Kidney epithelial cell (primary cell): ENCODE measurements at regions not wholly inside any gene's neighbourhood (a gene's known extent, or its start where the extent isn't known, plus 50 kb on each side); places are given as distances from the start of the nearest gene placed in this dataset.

ENCODE experiments used
- DNase-seq: peaks from one replicate; pipeline ENCODE4 v3.0.0-alpha.2; 2010; ENCODE audit warnings: low read depth
- H3K27me3 ChIP-seq: 2 replicates; pipeline ENCODE4 v1.6.0; 2011; ENCODE audit warnings: low read length; ENCODE audit not compliant: control insufficient read depth, insufficient read depth
- H3K36me3 ChIP-seq: 2 replicates; pipeline ENCODE4 v1.5.1; 2011; ENCODE audit warnings: low read length; ENCODE audit not compliant: control insufficient read depth, insufficient read depth
- H3K4me3 ChIP-seq: 2 replicates; pipeline ENCODE4 v1.5.1; 2011; ENCODE audit warnings: low read depth, mild to moderate bottlenecking, control low read depth, low read length
- CTCF ChIP-seq: IDR thresholded peaks from 2 replicates; pipeline ENCODE4 v1.5.1; 2011; ENCODE audit warnings: mild to moderate bottlenecking, moderate library complexity, low read length, control low read depth, inconsistent platforms; ENCODE audit not compliant: insufficient read depth, poor library complexity, severe bottlenecking

GRCh38 chr5:176711883-176712282 lies 64.6 kb downstream of the TSPAN17 start:
- Histone ChIP-seq H3K27me3 (peaks cover 23% of the 10 kb centered on the region), H3K36me3 (no peaks in the 10 kb centered on the region), H3K4me3 (no peak overlapping the region)
- no peak for TF ChIP-seq CTCF
- no peak for DNase-seq

DNA sequence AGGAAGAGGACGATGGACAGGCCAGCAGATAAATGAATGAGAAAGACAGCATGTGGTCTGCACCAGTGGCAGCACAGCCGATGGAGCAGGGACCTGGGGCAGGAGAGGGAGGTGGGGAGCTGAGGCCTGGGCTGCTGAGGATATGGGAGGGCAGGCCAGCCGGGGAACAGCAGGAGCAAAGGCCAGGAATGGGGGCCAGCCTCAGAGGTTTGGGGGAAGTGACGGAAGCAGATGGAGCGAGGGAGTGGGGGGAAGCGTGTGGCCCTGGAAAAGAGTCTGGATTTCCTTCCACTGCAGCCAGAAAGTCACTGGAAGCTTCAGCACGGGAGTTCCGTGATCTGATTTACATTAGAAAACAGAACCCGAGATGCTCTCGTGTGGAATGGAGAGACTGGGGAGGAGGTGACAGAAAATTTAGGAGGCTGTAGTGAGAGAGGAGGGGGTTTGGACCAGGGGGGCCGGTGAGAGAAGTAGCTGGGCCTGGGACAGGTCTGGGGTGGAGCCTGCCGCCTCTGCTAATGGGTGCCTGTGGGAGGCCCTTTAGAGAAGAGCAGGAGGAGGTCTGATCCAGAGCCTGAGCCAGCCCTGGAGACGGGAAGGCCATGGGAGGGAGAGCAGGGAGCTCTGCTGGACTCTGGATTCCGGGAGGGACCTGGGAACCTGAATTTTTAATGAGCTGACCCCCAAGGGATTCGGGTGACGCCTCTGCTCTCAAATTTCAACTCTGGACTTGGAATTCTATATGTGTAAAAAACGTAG lies 65.4 kb downstream of the TSPAN17 start:
- no peak for TF ChIP-seq CTCF
- no peaks in the 10 kb centered on the region for H3K36me3 ChIP-seq
- peaks cover 23% of the 10 kb centered on the region for H3K27me3 ChIP-seq

DNA sequence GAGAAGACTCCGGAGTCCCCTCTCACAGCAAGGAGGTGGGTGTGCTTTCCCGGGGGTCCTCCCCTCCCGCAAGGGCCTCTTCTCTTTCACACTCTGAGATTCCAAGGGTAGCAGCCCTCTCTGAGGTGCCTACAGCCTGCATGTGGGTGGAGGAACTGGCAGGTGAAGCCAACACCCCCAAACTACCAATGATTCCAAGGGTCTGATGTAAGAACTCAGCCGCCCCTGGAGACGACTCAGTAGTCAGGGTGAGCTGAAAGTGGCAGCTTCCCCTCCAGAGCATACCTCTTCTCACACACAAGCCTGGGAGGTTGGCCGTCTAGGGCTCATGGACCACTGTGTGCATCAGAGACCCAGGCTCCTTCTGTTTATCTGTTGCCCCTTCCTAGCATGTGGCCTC lies 66.1 kb downstream of the TSPAN17 start:
- no peak overlapping the region for H3K4me3 ChIP-seq
- TF ChIP-seq CTCF: no peak
- no peak for DNase-seq
- H3K27me3 ChIP-seq: peaks cover 27% of the 10 kb centered on the region
- H3K36me3 ChIP-seq: no peaks in the 10 kb centered on the region

More for the DNA sequence above, 65.4 kb downstream of the TSPAN17 start:
- H3K4me3 ChIP-seq: no peak overlapping the region
- no peak for DNase-seq

DNA sequence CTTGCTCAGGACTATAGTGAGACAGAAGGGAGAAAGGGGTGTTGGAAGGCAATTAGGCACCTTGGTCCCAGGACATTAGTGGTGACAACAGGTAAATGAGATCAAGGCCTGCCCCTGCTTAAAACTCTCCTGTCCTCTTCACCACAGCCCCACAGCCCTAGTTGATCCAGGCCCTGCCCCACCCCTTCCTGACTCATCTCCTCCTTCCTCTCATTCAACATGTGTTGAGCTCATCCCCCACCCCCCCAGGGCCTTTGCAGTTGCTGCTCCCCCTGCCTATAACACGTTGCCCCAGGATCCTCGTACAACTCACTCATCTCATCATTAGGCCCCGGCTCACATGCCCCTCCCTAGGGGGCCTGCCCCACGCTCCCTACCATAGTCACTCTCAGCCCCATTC lies 66.8 kb downstream of the TSPAN17 start:
- no peak for TF ChIP-seq CTCF
- Histone ChIP-seq H3K4me3 (no peak overlapping the region), H3K27me3 (peaks cover 28% of the 10 kb centered on the region), H3K36me3 (no peaks in the 10 kb centered on the region)
- no peak for DNase-seq

DNA sequence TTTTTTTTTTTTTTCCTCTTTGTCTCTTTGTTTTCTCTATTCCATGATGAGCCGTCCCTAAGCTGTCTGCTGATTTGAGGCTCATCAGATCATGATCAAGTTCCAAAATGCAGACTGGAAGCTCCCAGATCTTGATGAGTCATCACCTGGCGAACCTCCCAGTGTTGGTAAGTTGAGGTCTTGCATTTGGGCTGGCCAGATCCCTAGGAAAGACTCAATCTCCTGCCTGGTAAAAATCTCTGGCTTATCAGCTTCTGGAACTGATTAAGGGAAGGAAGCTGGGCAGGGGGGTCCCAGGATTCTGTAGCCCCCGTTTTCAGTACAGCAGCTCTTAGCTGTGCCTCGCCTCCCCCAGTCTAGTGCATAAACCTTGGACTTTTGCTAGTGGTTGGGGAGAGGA lies 69.0 kb downstream of the TSPAN17 start:
- no peak overlapping the region for H3K4me3 ChIP-seq
- H3K27me3 ChIP-seq: peaks cover 21% of the 10 kb centered on the region
- H3K36me3 ChIP-seq: no peaks in the 10 kb centered on the region
- no peak for DNase-seq
- no peak for TF ChIP-seq CTCF
